ENCODE measurements at regions not wholly inside any gene's neighbourhood (a gene's known extent, or its start where the extent isn't known, plus 50 kb on each side); places are given as distances from the start of the nearest gene placed in this dataset.

- TF ChIP-seq EP300 (IDR thresholded peaks at IDR 0.05) (no peak), CTCF (IDR thresholded peaks at IDR 0.05) (no peak), POLR2A (IDR thresholded peaks at IDR 0.05) (no peak), POLR2AphosphoS5 (IDR thresholded peaks at IDR 0.05) (no peak)
Measured at GRCh38 chr10:33790521-33791271, 456.2 kb upstream of the NRP1 start.

Data from stomach (tissue), 4 donors.